Neutrophil (primary cell): ENCODE measurements at regions not wholly inside any gene's neighbourhood (a gene's known extent, or its start where the extent isn't known, plus 50 kb on each side); places are given as distances from the start of the nearest gene placed in this dataset.

Source experiments
- H3K27ac ChIP-seq: fragments of 200-600 bp; sonication (generic); 2 replicates; pipeline ENCODE4 v1.5.1; 2016; ENCODE audit warnings: mild to moderate bottlenecking, moderate library complexity
- H3K27me3 ChIP-seq: fragments of 200-600 bp; sonication (generic); 2 replicates; pipeline ENCODE4 v1.6.0; 2016; ENCODE audit warnings: mild to moderate bottlenecking
- H3K36me3 ChIP-seq: fragments of 200-600 bp; sonication (generic); 2 replicates; pipeline ENCODE4 v1.5.1; 2017
- H3K4me1 ChIP-seq, 2 experiments: fragments of 200-600 bp in 1 of 2; sonication (generic) in 1 of 2; 1 replicate in 1 of 2; 2 replicates in 1 of 2; pipeline versions ENCODE4 v1.5.1 to v1.6.1; 2013 to 2016; ENCODE audit warnings: low read depth in 1 of 2, low read length in 1 of 2, mild to moderate bottlenecking in 1 of 2, moderate library complexity in 1 of 2; ENCODE audit not compliant: control insufficient read depth in 1 of 2, insufficient read depth in 1 of 2
- H3K4me3 ChIP-seq, 2 experiments: fragments of 200-600 bp in 1 of 2; sonication (generic) in 1 of 2; 1 replicate in 1 of 2; 2 replicates in 1 of 2; pipeline ENCODE4 v1.5.1; 2013 to 2016; ENCODE audit warnings: low read depth in 1 of 2, low read length in 1 of 2, mild to moderate bottlenecking in 1 of 2, moderate library complexity in 1 of 2
- H3K9me3 ChIP-seq: fragments of 200-600 bp; sonication (generic); 2 replicates; pipeline ENCODE4 v1.5.1; 2016
- CTCF ChIP-seq: fragments of 200-600 bp; sonication (generic); IDR thresholded peaks from 2 replicates; pipeline ENCODE4 v1.5.1; 2016; ENCODE audit warnings: antibody characterized with exemption

- no peak for TF ChIP-seq CTCF
- H3K27me3 ChIP-seq: no peaks in the 10 kb centered on the region
- no peak overlapping the region for H3K4me3 ChIP-seq
- no peaks in the 10 kb centered on the region for H3K9me3 ChIP-seq
- H3K27ac ChIP-seq: no peak overlapping the region
- no peaks in the 10 kb centered on the region for H3K36me3 ChIP-seq
- H3K4me1 ChIP-seq: no peaks in the 10 kb centered on the region
Observed at GRCh38 chr3:182565916-182566796, 227.1 kb upstream of the ATP11B start.

DNA sequence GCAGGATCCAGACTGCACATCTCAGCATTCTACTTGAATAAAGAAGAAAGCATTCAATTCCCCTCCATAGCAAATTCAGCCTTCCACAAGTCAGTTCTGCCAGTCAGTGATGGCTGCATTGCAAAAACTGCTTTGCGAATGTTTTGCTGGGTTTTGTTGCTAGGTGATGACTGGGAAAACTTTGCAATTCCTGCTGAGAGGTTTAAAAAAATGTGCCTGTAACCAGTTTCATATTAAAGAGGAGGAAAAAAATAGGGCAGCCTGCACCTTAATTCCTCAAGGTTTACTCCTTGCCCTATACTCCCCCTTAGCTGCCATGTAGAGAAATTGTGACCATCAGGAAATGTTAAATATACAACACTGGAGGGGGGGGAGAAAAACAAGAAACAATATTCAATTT lies 225.6 kb upstream of the ATP11B start:
- Histone ChIP-seq H3K27me3 (no peaks in the 10 kb centered on the region), H3K27ac (no peak overlapping the region), H3K9me3 (no peaks in the 10 kb centered on the region), H3K4me3 (no peak overlapping the region), H3K36me3 (no peaks in the 10 kb centered on the region), H3K4me1 (no peaks in the 10 kb centered on the region)
- no peak for TF ChIP-seq CTCF

DNA sequence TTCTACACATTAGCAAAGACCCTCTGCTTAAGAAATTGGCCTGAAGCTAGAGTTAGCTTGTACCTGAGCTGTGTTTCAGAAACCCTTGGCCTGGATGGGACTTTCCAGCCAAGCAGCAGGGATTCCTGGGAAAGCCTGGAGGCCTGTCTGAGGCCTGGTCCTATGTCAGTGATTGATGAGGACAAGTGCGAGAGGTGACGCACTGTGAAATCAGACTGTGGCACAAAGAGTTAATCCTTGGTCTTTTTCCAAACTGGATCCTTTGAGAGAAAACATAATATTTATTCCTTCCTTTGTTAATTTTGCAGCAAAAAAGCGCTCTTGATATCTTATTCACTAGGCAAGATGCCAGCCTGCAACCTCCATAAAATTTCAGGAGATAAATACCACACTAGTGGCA lies 225.0 kb upstream of the ATP11B start:
- Histone ChIP-seq H3K4me3 (no peak overlapping the region), H3K27me3 (no peaks in the 10 kb centered on the region), H3K4me1 (no peaks in the 10 kb centered on the region), H3K27ac (no peak overlapping the region), H3K36me3 (no peaks in the 10 kb centered on the region), H3K9me3 (no peaks in the 10 kb centered on the region)
- no peak for TF ChIP-seq CTCF

- H3K9me3 ChIP-seq: no peaks in the 10 kb centered on the region
- no peak for TF ChIP-seq CTCF
- no peaks in the 10 kb centered on the region for H3K36me3 ChIP-seq
- no peaks in the 10 kb centered on the region for H3K4me1 ChIP-seq
- H3K27me3 ChIP-seq: no peaks in the 10 kb centered on the region
- no peak overlapping the region for H3K4me3 ChIP-seq
- H3K27ac ChIP-seq: no peak overlapping the region
Observed at GRCh38 chr3:182568876-182569275, 224.4 kb upstream of the ATP11B start.

DNA sequence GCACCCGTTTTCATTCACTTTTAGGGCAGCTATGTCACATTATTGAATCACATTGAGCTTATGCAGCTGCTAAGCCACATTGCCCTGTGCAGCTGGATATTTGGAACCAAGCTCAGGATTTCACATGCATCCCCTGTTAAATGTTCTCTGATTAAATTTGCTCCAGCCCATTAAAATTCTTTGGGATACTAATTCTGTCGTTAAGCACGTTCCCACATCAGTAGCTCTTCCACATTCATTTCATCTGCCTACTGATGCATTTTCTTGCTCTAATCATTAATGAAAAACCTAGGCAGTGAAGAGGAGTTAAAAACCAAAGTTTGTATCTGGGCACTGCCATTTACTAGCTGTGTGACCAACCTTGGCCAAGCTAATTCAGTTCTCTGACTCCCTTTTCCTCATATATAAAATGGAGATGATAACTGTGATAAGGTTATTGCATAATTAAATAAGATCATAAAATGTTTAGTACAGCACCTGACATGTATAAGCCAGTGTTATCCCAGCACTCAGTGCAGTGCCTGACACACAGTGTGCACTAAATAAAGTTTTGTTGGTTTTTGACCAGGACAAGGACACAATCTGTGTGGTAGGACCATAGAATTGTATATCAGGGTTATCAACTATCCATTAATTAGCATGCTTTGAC lies 222.2 kb upstream of the ATP11B start:
- no peak overlapping the region for H3K4me3 ChIP-seq
- H3K27ac ChIP-seq: no peak overlapping the region
- H3K36me3 ChIP-seq: no peaks in the 10 kb centered on the region
- no peaks in the 10 kb centered on the region for H3K4me1 ChIP-seq
- TF ChIP-seq CTCF: no peak
- no peaks in the 10 kb centered on the region for H3K9me3 ChIP-seq
- no peaks in the 10 kb centered on the region for H3K27me3 ChIP-seq
